ENCODE measurements at regions not wholly inside any gene's neighbourhood (a gene's known extent, or its start where the extent isn't known, plus 50 kb on each side); places are given as distances from the start of the nearest gene placed in this dataset.

DNA sequence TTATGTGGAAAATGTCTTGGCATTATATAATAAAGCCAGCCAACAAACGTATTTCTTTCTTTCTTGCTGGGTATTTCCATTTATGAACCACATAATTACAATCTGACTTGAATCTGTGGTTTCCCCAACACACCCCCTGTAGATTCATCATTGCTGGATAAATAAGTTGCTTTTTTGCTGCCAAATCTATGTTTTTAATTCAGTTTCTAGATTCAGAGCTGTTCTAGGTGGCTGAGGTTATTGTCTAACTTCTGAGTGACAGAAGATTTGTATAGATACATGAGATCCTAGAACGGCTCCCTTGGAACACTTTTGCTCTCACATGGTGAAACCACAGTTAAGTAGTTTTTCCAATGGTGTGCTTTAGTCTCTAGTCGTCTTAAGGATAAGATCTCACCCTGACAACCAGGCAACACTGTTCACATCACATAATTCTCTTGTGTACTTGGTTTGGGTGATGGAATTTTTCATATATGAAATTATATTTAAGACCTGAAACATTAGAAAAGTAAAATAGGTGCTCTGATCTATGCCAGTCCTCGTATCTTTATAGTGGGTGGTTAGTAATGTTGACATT, 239.1 kb downstream of the KLF12 start:
- DNase-seq (ENCODE audit: low spot score), result no peak

DNA sequence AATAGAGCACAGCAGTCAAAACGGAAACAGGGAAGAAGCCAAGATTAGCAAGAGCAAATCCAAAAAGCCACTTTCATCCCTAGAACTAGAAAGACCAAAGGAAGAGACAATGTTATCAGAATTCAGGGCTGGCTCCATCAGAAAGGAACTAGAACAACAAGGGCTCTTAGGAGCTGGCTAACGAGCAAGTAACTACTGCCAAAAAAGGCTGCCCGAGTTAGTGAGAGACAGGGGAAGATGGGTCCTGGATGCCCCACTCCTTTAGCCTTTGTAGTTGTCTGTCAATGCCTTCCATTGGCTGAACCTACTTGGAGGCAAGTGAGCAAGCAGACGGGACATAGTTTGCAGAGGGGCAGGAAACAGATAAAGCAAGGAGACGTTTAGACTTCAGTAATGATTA, 240.4 kb downstream of the KLF12 start:
- no peak for DNase-seq (ENCODE audit: low spot score)

DNA sequence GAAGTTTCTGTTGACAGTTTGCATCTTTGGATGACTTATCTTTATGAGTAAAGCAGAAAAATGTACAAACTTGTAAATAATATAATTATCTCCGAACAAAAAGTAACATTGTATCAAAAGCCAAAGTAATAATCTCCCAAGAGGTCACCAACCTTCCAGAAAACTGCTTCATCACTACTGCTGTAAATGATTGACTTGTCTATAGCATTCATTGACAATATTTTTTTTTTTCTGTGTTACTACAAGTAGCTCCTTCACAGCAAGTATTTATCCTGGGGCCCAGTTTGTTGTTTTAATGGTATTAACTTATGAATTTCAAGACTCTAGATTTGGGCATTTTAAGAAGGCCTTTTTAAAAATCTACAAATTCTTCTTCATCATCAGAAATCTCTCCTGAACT, 242.4 kb downstream of the KLF12 start:
- no peak for DNase-seq (ENCODE audit: low spot score)

DNA sequence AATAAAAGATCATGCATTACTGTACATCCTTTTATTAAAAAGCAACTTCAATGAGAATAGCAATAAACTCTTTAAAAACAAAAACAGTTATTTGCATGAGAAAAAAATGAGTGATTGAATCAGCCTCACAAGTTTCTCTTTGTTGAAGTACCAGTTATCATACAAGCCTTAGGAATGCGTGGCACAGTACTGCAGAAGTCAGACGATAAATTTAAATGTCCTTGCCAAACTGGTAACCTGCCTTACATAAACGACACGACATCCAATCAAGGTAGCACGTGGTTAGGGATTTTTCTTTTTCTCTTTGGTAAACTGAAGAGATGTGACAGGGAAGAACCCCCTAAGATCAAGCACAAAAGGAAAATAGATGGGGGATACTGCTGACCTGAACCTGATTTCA, 251.0 kb downstream of the KLF12 start:
- DNase-seq (ENCODE audit: low spot score), result no peak

DNA sequence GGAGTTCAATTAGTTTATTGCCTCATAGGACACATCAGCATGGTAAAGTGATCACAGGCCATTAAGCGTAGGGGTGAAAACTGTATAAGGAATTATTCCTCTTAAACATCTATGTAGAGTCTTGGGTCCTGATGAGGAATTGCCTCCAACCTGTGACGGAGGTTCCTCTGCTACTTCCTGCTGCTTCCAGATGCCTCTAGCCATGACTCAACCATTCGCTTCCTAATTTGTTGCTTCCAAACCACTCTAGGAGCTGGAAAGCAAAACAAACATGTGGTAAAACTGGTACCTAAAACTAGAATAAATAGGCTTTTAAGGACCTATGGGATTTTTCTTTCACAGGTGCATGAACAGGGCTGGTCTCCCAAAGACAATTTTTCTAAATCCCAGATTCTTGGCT, 253.8 kb downstream of the KLF12 start:
- DNase-seq (ENCODE audit: low spot score), result no peak

DNA sequence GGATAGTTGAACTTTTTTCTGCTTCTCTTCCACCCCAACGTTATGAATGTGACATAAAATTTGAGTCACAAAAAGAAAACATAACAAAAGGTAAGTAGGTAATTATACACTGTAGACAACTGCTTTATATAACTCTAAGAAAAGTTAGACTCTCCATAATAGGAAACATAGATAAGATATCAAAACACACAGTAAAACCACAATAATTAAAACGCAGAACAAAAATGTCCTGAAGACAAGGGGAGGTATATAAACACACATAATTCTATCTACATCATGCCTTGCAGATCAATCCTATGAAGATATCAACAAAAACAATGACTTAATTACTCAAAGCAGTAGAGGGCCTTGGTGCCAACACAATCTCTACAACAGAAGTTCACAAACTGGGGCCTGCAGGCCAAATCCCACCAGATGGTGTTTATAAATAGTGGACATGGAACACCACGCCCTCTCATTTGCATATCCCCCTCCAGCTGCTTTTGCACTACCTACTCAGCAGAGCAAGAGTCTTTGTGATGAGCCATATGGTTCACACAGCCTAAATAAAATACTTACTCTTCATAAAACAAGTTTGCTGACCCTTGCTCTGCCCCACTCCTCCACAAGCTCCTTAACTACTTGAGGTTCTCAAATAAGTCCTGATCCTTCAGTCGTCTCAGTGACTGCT, 254.7 kb downstream of the KLF12 start:
- DNase-seq (ENCODE audit: low spot score), result no peak

DNA sequence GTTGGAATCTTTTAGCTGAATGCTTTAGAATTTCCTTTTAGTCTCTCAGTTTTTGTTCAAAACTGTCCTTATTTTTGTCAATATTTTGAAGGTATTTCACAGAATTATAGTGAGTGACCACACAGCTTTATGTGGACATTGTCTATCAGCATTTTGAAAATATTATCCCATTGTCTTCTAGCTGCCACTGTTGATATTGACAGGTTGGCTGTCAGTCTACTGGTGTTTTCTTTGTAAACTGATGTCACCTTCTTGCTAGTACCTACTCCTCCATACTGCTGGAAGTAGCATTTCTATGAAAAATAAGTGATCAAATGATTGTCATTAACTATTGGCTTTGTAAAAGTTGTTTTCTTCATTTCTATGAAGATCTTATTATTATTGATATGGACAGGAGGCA, 256.8 kb downstream of the KLF12 start:
- DNase-seq (ENCODE audit: low spot score), result no peak

DNA sequence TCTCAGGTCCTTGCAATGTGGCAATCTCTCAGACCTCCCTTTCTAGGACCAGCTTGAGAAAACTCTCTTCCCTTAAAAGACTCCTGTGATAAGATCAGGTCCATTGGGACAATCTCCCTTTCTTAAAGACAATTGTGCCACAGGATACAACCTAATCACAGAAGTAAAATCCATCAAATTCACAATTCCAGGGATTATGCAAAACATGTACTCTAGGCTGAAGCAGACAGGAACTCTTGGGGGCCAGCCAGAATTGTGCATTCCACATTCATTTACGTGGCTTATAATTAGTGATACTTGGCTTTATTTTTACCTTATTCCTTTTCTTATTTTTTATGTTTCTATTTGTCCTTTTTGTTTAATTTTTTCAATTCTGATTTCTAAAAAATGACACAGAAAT, 257.9 kb downstream of the KLF12 start:
- DNase-seq (ENCODE audit: low spot score), result no peak

DNA sequence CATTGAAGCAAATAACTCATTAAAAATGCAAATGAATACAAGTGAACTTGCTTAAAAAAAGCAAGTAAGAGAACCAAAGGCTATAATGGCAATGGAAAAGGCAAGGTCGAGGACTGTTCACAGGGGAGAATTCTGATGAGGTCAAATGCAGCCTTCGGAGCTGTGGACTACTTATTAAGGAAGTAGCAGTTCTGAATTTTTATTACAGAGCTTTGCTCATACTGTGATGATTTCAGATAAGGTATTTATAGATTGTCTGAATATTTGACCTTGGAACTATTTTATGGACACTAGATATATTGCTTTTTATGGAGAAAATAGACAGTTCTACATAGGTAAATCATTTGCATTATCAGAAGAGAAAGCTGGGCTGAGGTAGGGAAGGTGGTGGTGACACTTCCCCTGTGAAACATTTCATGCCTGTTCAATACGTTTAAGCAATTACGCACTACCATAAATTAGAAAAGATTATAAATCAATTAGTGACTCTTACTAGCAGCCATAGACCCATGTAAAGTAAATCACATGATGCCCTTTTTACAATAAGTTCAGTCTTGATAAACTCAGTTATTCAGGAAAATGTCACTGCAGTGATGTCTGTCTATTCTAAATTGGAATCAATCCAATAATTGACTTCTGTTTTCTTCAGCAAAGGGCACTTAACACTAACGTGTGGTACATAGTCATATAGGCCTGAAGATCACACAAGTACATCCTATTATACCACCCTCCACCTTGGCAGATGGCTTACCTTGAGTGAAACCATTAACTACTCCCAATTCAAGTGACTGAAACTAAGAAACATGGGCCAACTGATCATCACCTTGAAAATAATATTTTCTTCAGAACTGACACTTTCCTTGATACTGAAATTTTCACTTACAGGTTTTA, 260.0 kb downstream of the KLF12 start:
- DNase-seq (ENCODE audit: low spot score), result no peak

DNA sequence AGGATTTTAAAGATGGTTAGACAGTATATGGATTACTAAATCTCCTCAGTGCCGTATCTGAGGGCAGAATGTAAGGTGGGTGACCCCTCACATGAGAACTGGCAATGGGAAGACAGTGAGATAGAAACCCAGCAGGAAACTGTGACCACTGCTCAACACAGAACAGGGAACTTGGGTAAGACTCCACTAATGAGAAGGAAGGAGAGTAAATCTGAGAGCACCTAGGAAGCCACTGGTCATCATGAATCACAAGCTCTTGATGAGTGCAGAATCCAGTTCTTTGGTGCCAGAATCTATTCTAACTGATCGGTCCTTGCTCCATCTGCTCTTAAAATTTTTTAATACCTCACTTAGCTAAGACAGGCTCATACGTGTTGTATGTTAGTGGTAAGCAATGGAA, 261.8 kb downstream of the KLF12 start:
- DNase-seq (ENCODE audit: low spot score), result no peak

DNA sequence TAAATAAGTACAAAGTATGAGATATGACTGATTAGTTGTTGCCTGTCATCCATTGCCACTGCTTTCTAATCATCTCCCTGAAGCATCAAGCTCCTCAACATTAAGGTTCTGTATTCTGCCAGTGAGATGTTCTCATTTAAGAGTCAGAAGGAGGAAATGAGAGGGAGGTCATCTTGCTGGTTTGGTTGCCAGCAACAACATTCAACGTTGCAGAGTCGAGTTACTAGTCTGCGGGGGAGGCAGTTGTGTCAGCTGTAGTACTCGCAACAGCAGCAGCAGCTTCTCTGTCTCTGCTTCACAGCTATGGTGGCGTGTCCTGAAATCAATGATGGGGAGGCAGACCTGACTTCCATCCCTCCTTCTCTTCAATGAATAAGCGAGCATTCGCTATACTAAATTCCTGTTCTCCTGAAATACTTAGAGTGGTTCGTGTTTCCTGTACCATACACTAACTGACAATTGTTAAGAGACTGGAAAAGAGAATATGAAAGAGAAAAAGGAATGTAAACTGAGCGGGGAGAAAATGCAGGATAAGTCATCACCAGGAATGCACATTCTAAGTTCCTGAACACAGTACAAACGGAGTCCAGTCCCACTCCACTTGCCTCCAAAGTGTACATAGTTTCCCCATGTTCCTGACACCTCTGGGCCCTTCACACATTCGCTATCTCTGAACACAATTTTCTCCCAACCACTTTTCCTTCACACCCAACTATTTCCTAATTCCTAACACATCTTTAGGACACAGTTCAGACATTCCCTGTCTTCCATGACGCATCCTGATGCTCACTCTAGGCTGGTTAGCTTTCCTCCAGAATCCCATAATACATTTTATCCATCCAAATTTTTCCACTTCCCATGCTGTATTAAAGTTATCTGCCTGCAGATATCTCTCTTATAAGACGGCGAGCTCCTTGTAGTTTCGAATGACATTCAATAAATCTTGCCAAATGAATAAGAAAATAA, 263.0 kb downstream of the KLF12 start:
- no peak for DNase-seq (ENCODE audit: low spot score)

DNA sequence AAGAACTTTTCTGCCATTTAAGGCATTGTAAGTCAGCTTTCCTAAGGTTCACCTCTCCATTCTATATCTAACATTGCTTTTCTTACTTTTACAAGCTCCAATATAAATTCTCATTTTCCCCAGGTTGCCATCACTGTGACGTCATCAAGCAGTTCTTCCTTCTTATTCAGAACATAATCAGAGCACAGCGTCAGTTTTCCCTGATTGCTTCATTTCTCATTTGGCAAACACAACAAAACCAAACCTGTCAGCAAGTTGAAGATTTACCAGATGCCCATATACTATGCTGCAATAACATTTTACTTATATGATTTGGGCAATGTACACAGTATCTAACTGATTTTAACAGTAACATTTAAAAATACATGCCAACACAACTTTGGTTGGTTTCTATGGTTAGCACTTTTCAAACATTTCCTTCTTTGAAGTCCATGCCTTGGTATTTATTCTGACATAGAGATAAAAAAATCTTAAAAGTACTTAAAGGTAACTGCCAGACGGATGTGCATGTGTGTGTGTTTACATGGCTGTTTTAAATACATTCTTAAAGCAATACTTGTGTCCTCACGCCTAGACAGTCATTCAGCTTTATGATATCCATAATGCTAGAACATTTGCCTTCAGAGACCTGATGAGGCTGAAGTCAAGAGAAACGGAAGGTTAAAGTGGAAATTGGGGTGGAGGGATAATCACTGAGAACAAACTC, 264.0 kb downstream of the KLF12 start:
- DNase-seq (ENCODE audit: low spot score), result no peak

DNA sequence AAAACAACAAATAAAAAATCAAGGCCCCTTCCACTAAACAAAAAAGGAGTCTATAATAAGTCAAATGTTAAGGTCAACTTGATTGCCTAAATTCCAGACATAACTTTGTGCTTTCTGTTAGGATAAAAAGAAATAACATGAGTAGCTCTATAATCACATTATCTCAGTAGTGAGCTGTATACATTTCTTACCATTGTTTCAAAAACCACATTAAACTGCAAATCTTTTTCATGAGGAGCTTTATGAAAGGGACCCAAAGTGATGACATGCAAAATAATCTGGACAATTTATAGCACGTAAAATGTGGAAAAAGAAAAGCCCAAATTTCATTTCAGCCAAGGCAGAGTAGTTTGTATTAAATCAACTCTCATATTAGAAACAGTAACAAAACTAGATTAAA, 269.2 kb downstream of the KLF12 start:
- DNase-seq (ENCODE audit: low spot score), result peak; percentile 2

DNA sequence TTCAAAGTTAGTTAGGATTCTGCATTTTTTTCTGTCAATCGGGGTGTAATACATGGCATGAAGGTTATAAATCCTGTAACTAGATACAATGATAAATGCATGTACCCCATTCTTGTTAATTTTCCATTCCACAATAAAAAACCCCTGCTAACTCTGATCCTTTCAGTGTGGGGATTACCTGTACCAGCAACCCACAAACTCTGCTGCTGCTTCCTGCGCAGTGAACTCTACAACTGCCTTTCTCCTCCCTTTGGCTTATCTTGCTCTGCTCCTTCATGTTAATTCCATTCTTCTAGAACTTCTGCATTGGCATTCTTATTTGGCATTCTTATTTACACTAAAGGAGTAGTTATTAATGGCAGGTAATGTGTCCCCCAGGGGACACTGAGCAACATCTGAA, 273.1 kb downstream of the KLF12 start:
- DNase-seq (ENCODE audit: low spot score), result no peak

DNA sequence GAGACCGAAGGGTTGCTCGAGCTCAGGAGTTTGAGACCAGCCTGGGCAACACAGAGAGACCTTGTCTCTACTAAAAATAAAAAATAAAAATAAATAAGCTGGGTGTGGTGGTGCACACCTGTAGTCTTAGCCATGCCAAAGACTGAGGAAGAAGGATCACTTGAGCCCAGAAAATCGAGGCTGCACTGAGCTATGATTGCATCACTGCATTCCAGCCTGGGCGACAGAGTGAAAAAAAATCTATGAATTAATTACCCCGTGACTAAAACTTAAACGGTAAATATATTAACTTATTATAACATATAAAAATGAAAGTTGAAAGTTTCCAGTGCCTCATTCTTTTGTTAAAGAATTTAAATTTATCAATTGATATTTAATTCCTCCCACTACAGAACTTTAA, 273.7 kb downstream of the KLF12 start:
- DNase-seq (ENCODE audit: low spot score), result no peak

DNA sequence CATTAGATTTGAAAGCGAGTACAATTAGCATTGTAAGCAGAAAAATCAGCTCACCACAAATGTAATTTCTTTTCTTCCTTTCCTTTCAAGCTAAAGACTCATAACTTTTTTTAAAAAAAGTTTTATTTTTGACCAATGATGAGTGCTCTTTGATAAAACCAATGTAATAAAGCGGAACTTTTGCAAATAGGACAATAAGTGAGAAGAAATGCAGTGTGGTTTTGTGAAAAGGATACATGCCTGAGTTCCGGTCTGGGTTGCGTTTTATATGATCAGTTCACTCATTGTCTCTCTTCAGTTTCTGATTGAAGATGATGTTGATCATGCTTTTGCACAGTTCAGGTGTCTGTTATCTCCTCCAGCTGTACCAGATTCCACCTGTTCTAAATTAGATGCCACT, 274.4 kb downstream of the KLF12 start:
- no peak for DNase-seq (ENCODE audit: low spot score)

DNA sequence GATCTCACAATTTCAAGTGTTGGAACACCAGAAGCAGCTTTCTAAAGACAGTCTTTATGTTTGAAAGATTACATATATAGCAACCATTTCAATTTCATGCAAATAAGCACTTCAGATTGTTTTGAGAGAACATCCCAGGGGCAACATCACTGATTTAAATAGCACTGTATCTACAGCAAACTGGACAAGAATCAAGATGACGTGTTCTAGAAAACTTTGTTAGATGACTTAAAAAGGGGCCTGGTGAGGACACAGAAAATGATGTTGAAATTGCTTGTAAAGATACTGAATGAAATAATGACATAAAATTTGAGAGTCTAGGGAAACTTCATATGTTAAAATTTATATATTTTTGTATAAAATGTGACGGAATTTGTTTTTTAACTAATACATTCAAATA, 277.1 kb downstream of the KLF12 start:
- DNase-seq (ENCODE audit: low spot score), result no peak

DNA sequence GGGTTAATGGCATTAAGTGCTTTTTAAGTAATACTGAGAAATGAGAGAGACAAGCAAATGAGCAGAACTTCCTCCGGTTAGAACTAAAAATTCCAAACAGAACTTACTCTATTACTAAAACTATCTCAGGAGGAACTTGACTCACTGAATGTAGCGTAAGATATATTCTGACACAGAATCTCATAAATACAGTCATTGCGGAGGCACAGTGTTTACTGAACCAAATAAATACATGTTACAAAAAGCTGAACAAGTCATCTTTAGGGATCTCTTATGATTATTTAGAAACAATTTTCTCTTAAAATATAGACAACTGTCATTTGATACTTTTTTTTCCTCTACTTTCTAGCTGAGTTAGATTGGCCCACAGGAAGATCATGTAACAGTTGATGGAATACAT, 283.1 kb downstream of the KLF12 start:
- no peak for DNase-seq (ENCODE audit: low spot score)

DNA sequence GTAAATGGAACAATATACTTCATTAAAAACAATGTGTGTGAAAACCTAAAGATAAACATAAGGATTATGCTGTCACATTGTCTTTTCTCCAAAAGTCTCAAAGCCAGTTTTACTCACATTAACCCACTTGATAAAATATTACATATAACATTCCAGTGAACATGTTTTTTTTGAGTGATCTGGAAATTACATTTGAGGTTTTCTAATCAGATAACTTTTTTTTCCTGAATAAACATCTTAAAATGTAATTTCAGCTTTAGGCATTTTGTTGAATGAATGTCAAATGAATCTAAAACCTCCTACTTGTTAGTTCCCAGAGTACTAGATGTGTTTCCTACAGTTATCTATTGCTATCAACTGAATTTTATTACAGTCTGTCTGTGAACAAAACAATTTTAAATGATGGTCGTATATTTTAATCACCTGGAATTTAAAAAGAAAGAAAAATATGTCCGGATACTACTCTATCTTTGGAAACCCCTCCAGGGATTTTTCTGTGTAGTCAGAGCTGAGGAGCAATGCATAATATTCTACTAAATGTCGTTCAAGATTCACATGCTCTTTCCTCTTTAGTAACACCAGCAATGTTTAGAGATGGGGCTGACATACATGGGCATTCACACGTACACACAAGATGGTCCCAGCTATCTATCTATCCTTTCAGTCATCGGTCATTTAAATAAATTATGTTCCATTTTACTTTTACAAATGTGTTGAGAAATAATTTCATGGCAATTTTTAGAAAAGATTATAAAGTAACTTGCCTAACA, 283.9 kb downstream of the KLF12 start:
- no peak for DNase-seq (ENCODE audit: low spot score)

DNA sequence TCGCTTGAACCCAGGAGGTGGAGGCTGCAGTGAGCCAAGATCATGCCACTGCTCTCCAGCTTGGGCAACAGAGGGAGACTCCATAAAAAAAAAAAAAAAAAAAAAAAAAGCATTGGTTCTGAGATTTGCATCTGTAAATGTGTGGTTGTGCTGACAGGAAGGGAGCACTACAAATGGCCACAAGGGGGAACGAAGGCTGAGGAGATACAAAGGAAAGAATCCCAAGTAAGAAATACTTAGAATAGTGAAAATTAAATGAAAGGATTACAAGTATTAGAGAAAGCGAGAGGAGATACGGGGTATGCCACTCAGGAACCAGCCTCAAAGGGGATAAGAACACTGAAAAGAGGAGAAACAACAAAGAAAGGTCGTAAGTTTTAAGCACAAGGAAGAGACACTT, 284.9 kb downstream of the KLF12 start:
- DNase-seq (ENCODE audit: low spot score), result no peak

DNA sequence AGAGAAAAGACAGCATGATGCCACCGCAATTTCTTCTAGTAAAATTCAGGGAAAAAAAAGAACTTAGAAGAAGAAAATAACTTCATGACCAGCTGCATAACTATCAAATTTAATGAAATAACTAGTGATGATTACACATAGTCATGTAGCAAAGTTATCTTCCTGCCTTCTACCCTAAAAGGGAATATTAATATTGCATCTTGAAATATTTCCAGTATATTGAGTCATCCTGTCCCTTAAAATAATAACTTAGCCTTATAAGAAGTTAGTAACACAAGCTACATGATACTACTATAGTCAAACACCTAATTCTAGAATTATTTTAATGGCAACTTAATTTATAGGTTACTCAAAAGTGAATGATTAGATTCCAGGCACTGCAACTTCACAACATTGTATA, 289.2 kb downstream of the KLF12 start:
- no peak for DNase-seq (ENCODE audit: low spot score)

Data from COLO829 (cell line).